ENCODE measurements at regions not wholly inside any gene's neighbourhood (a gene's known extent, or its start where the extent isn't known, plus 50 kb on each side); places are given as distances from the start of the nearest gene placed in this dataset.

- intact Hi-C loops (cut with DNase I), result no loop called here
Measured at GRCh38 chrX:147364896-147365295, 546.8 kb upstream of the FMR1 start.

GRCh38 chrX:147351644-147352043 is 537.1 kb upstream of the CXorf51A start:
- ATAC-seq, result no peak
- no peaks in the 10 kb centered on the region for H3K36me3 ChIP-seq
- no peaks in the 10 kb centered on the region for H3K27me3 ChIP-seq
- no peak for TF ChIP-seq CTCF (IDR thresholded peaks at IDR 0.05)
- peaks cover 0 to 6% of the 10 kb centered on the region in 2 donors for H3K9me3 ChIP-seq
- no peak for DNase-seq
- intact Hi-C loops (cut with DNase I), result no loop called here
- H3K4me1 ChIP-seq, result no peaks in the 10 kb centered on the region
- H3K4me3 ChIP-seq, result no peak overlapping the region
- no peak overlapping the region for H3K27ac ChIP-seq

More at GRCh38 chrX:147364896-147365295, 546.8 kb upstream of the FMR1 start:
- TF ChIP-seq CTCF (IDR thresholded peaks at IDR 0.05), result no peak
- Histone ChIP-seq H3K9me3 (no peaks in the 10 kb centered on the region), H3K36me3 (no peaks in the 10 kb centered on the region), H3K4me3 (no peak overlapping the region), H3K27ac (no peak overlapping the region), H3K27me3 (no peaks in the 10 kb centered on the region), H3K4me1 (no peaks in the 10 kb centered on the region)
- DNase-seq (no peak), ATAC-seq (no peak)

GRCh38 chrX:147343467-147343866 is 528.9 kb upstream of the CXorf51A start:
- ATAC-seq (no peak), DNase-seq (no peak)
- no peaks in the 10 kb centered on the region for H3K36me3 ChIP-seq
- TF ChIP-seq CTCF (IDR thresholded peaks at IDR 0.05), result no peak
- no peaks in the 10 kb centered on the region for H3K4me1 ChIP-seq
- no peak overlapping the region for H3K4me3 ChIP-seq
- no peaks in the 10 kb centered on the region for H3K9me3 ChIP-seq
- no peaks in the 10 kb centered on the region for H3K27me3 ChIP-seq
- H3K27ac ChIP-seq, result no peak overlapping the region
- intact Hi-C loops (cut with DNase I), result no loop called here

- Histone ChIP-seq H3K4me1 (no peaks in the 10 kb centered on the region), H3K27me3 (no peaks in the 10 kb centered on the region), H3K36me3 (no peaks in the 10 kb centered on the region), H3K4me3 (no peak overlapping the region), H3K9me3 (no peaks in the 10 kb centered on the region), H3K27ac (no peak overlapping the region)
- intact Hi-C loops (cut with DNase I), result no loop called here
- no peak for TF ChIP-seq CTCF (IDR thresholded peaks at IDR 0.05)
- no peak for ATAC-seq
- no peak for DNase-seq
Measured at GRCh38 chrX:147342197-147342596, 527.7 kb upstream of the CXorf51A start.

GRCh38 chrX:147340947-147341346 is 526.4 kb upstream of the CXorf51A start:
- H3K4me1 ChIP-seq, result no peaks in the 10 kb centered on the region
- no peak for DNase-seq
- no peaks in the 10 kb centered on the region for H3K9me3 ChIP-seq
- H3K27ac ChIP-seq, result no peak overlapping the region
- H3K4me3 ChIP-seq, result no peak overlapping the region
- intact Hi-C loops (cut with DNase I), result no loop called here
- H3K27me3 ChIP-seq, result no peaks in the 10 kb centered on the region
- no peak for TF ChIP-seq CTCF (IDR thresholded peaks at IDR 0.05)
- H3K36me3 ChIP-seq, result no peaks in the 10 kb centered on the region
- ATAC-seq, result no peak

Measured in left lung (tissue), 4 donors.